Ascending aorta (tissue), 2 donors: ENCODE measurements at regions not wholly inside any gene's neighbourhood (a gene's known extent, or its start where the extent isn't known, plus 50 kb on each side); places are given as distances from the start of the nearest gene placed in this dataset.

ENCODE experiments used
- DNase-seq, 2 donors: peaks; one replicate each; pipeline ENCODE4 v3.0.0-alpha.2; 2019; ENCODE audit warnings: low spot score in 2 of 2
- H3K27ac ChIP-seq, 2 donors: fragments of 200-600 bp; sonication (generic); one replicate each; pipeline ENCODE4 v1.5.1; 2016 to 2017; ENCODE audit warnings: mild to moderate bottlenecking in 1 of 2
- H3K27me3 ChIP-seq: fragments of 200-600 bp; sonication (generic); one replicate; pipeline ENCODE4 v1.5.1; 2017
- H3K36me3 ChIP-seq, 2 donors: fragments of 200-600 bp; sonication (generic); one replicate each; pipeline ENCODE4 v1.5.1; 2016
- H3K4me1 ChIP-seq, 2 donors: fragments of 200-600 bp; sonication (generic); one replicate each; pipeline ENCODE4 v1.5.1; 2016 to 2017; ENCODE audit warnings: mild to moderate bottlenecking in 1 of 2
- H3K4me3 ChIP-seq, 2 donors: fragments of 200-600 bp; sonication (generic); one replicate each; pipeline ENCODE4 v1.5.1; 2016 to 2017; ENCODE audit warnings: mild to moderate bottlenecking in 1 of 2
- H3K9me3 ChIP-seq, 2 donors: fragments of 200-600 bp; sonication (generic); one replicate each; pipeline ENCODE4 v1.5.1; 2016
- CTCF ChIP-seq, 3 experiments: fragments of 200-600 bp in 2 of 3; fragments of 450-650 bp in 1 of 3; sonication (generic) in 2 of 3; IDR thresholded peaks; one replicate each; pipeline ENCODE4 v1.5.1; 2016 to 2019; ENCODE audit warnings: antibody characterized with exemption in 3 of 3, mild to moderate bottlenecking in 1 of 3, moderate library complexity in 1 of 3
- intact Hi-C: fragments of 100-400 bp; cut with DNase I; formaldehyde crosslinking; loops from one replicate; pipeline ENCODE4 v1.15.1; 2023

- Histone ChIP-seq H3K36me3 (no peaks in the 10 kb centered on the region), H3K4me1 (no peaks in the 10 kb centered on the region), H3K27me3 (no peaks in the 10 kb centered on the region), H3K27ac (no peak overlapping the region), H3K9me3 (no peaks in the 10 kb centered on the region), H3K4me3 (no peak overlapping the region)
- TF ChIP-seq CTCF (IDR thresholded peaks at IDR 0.05) = no peak
- DNase-seq = no peak
- intact Hi-C loops = no loop called here
These were observed 947.3 kb upstream of the TENM4 start for GRCh38 chr11:80388130-80388529.

GRCh38 chr11:80383655-80384054 lies 942.8 kb upstream of the TENM4 start:
- intact Hi-C loops = no loop called here
- Histone ChIP-seq H3K36me3 (no peaks in the 10 kb centered on the region), H3K27ac (no peak overlapping the region), H3K27me3 (no peaks in the 10 kb centered on the region), H3K4me3 (no peak overlapping the region), H3K9me3 (no peaks in the 10 kb centered on the region), H3K4me1 (no peaks in the 10 kb centered on the region)
- no peak for TF ChIP-seq CTCF (IDR thresholded peaks at IDR 0.05)
- DNase-seq = no peak

- Histone ChIP-seq H3K36me3 (no peaks in the 10 kb centered on the region), H3K27me3 (no peaks in the 10 kb centered on the region), H3K9me3 (no peaks in the 10 kb centered on the region), H3K4me3 (no peak overlapping the region), H3K27ac (no peak overlapping the region), H3K4me1 (no peaks in the 10 kb centered on the region)
- intact Hi-C loops = no loop called here
- TF ChIP-seq CTCF (IDR thresholded peaks at IDR 0.05) = no peak
- no peak for DNase-seq
These were observed 938.9 kb upstream of the TENM4 start for GRCh38 chr11:80379620-80380278.

GRCh38 chr11:80371931-80372330 lies 931.1 kb upstream of the TENM4 start:
- Histone ChIP-seq H3K4me3 (no peak overlapping the region), H3K4me1 (no peaks in the 10 kb centered on the region), H3K27me3 (no peaks in the 10 kb centered on the region), H3K27ac (no peak overlapping the region), H3K9me3 (no peaks in the 10 kb centered on the region), H3K36me3 (no peaks in the 10 kb centered on the region)
- TF ChIP-seq CTCF (IDR thresholded peaks at IDR 0.05) = no peak
- no peak for DNase-seq
- intact Hi-C loops = no loop called here

GRCh38 chr11:80365980-80366379 lies 925.1 kb upstream of the TENM4 start:
- no peak overlapping the region for H3K4me3 ChIP-seq
- DNase-seq = no peak
- no peak overlapping the region for H3K27ac ChIP-seq
- no peaks in the 10 kb centered on the region for H3K9me3 ChIP-seq
- intact Hi-C loops = no loop called here
- no peaks in the 10 kb centered on the region for H3K36me3 ChIP-seq
- H3K4me1 ChIP-seq = no peaks in the 10 kb centered on the region
- TF ChIP-seq CTCF (IDR thresholded peaks at IDR 0.05) = no peak
- no peaks in the 10 kb centered on the region for H3K27me3 ChIP-seq
